GM12878 (cell line): ENCODE measurements at regions not wholly inside any gene's neighbourhood (a gene's known extent, or its start where the extent isn't known, plus 50 kb on each side); places are given as distances from the start of the nearest gene placed in this dataset.

ENCODE experiments used
- ATAC-seq: fragments of 200-7000 bp; cut with Tn5 transposase; 3 replicates; pipeline ENCODE4 v1.9.1; 2020; ENCODE audit warnings: mild to moderate bottlenecking, moderate library complexity
- BruUV-seq: library from RNA; stranded (reverse); fragments of 400-500 nt; replicated peaks from 2 replicates; lab custom pipeline; 2021; lab: Mats Ljungman, UMichigan
- CTCF ChIA-PET: fragments of 300-600 bp; sonication (Branson Sonifier 250); formaldehyde crosslinking; extraction: SDS; loops from one replicate; lab custom pipeline; 2021; ENCODE audit warnings: inconsistent platforms; lab: Yijun Ruan, JAX
- POLR2A ChIA-PET: fragments of 350-600 bp; formaldehyde crosslinking; extraction: SDS; loops from one replicate; lab custom pipeline; 2021; ENCODE audit warnings: inconsistent platforms; lab: Charles Lee
- RAD21 ChIA-PET: fragments of 300-600 bp; sonication (Branson Sonifier 250); formaldehyde crosslinking; loops from one replicate; lab custom pipeline; 2023; ENCODE audit warnings: antibody characterized with exemption; ENCODE audit not compliant: unreplicated experiment; lab: Charles Lee
- SMC1A ChIA-PET: fragments of 300-600 bp; sonication (Branson Sonifier 250); formaldehyde crosslinking; loops from one replicate; lab custom pipeline; 2023; ENCODE audit not compliant: unreplicated experiment, uncharacterized antibody; lab: Charles Lee
- DNase-seq: peaks from one replicate; pipeline ENCODE4 v3.0.0-alpha.2; 2011; ENCODE audit warnings: low read depth, low spot score
- FAIRE-seq: peaks from 3 replicates; lab custom pipeline; 2011; peaks lifted over from hg19 to GRCh38; lab: Jason Lieb, UNC
- H2AFZ ChIP-seq: 2 replicates; pipeline ENCODE4 v1.6.0; 2011; ENCODE audit warnings: low read depth, low read length, control low read depth; ENCODE audit not compliant: control insufficient read depth
- H3K27ac ChIP-seq: 2 replicates; pipeline ENCODE4 v1.5.1; 2011; ENCODE audit warnings: control low read depth; ENCODE audit not compliant: control insufficient read depth, insufficient read depth
- H3K27me3 ChIP-seq, 2 experiments: replicated peaks in 1 of 2; 2 replicates each; pipeline versions ENCODE4 v1.6.0 to v1.6.1; 2011; ENCODE audit warnings: low read length in 1 of 2; ENCODE audit not compliant: control insufficient read depth in 2 of 2, insufficient read depth in 2 of 2
- H3K36me3 ChIP-seq, 2 experiments: 2 replicates each; pipeline ENCODE4 v1.5.1; 2011; ENCODE audit warnings: low read length in 1 of 2; ENCODE audit not compliant: control insufficient read depth in 2 of 2, insufficient read depth in 2 of 2
- H3K4me1 ChIP-seq: 2 replicates; pipeline ENCODE4 v1.6.1; 2011; ENCODE audit warnings: mild to moderate bottlenecking, low read length, moderate library complexity, mixed read lengths; ENCODE audit not compliant: control insufficient read depth, insufficient read depth
- H3K4me2 ChIP-seq: 2 replicates; pipeline ENCODE4 v1.6.0; 2011; ENCODE audit warnings: control low read depth; ENCODE audit not compliant: control insufficient read depth, insufficient read depth
- H3K4me3 ChIP-seq: fragments of 200-600 bp; sonication (generic); 2 replicates; pipeline ENCODE4 v1.5.1; 2016
- H3K79me2 ChIP-seq: 2 replicates; pipeline ENCODE4 v1.6.0; 2011; ENCODE audit warnings: low read length; ENCODE audit not compliant: control insufficient read depth, insufficient read depth
- H3K9ac ChIP-seq: 2 replicates; pipeline ENCODE4 v1.8.0; 2011; ENCODE audit warnings: low read length, control low read depth, mixed read lengths; ENCODE audit not compliant: control insufficient read depth, insufficient read depth
- H3K9me3 ChIP-seq: replicated peaks from 3 replicates; pipeline ENCODE4 v1.5.1; 2011; ENCODE audit warnings: mild to moderate bottlenecking, low read length; ENCODE audit not compliant: control insufficient read depth, insufficient read depth
- H4K20me1 ChIP-seq: 2 replicates; pipeline ENCODE4 v1.6.0; 2011; ENCODE audit not compliant: control insufficient read depth, insufficient read depth
- CHD4 ChIP-seq: fragments of 200-600 bp; sonication (generic); IDR thresholded peaks from 2 replicates; pipeline ENCODE4 v1.6.1; 2016; ENCODE audit warnings: mild to moderate bottlenecking
- CREM ChIP-seq: IDR thresholded peaks from 2 replicates; pipeline ENCODE4 v1.6.1; 2014; ENCODE audit warnings: antibody characterized with exemption, low read depth
- FOXK2 ChIP-seq: fragments of 450-650 bp; IDR thresholded peaks from 2 replicates; pipeline ENCODE4 v1.6.1; 2017; ENCODE audit warnings: mild to moderate bottlenecking, moderate library complexity
- MEF2B ChIP-seq: fragments of 450-650 bp; IDR thresholded peaks from 2 replicates; pipeline ENCODE4 v1.6.1; 2018; ENCODE audit warnings: mild to moderate bottlenecking, moderate library complexity; ENCODE audit not compliant: partially characterized antibody, poor library complexity, severe bottlenecking
- NFIC ChIP-seq: IDR thresholded peaks from 2 replicates; pipeline ENCODE4 v1.6.1; 2012; ENCODE audit warnings: low read depth, mild to moderate bottlenecking, inconsistent platforms, low read length, moderate library complexity
- NR2C1 ChIP-seq: fragments of 450-650 bp; IDR thresholded peaks from 2 replicates; pipeline ENCODE4 v1.6.1; 2017; ENCODE audit warnings: antibody characterized with exemption, mild to moderate bottlenecking, moderate library complexity
- RAD51 ChIP-seq: fragments of 450-650 bp; IDR thresholded peaks from 2 replicates; pipeline ENCODE4 v1.6.1; 2016; ENCODE audit warnings: moderate library complexity, mild to moderate bottlenecking, inconsistent platforms
- SP1 ChIP-seq: IDR thresholded peaks from one replicate; pipeline ENCODE4 v1.6.1; 2011; ENCODE audit warnings: low read depth, low read length
- SREBF1 ChIP-seq: IDR thresholded peaks from 2 replicates; pipeline ENCODE4 v1.6.1; 2012; ENCODE audit warnings: mild to moderate bottlenecking, low read length
- SUPT20H ChIP-seq: IDR thresholded peaks from 2 replicates; pipeline ENCODE4 v1.6.1; 2011; ENCODE audit warnings: low read depth, mild to moderate bottlenecking, low read length, moderate library complexity, borderline replicate concordance; ENCODE audit not compliant: control insufficient read depth
- TAF1 ChIP-seq: IDR thresholded peaks from 2 replicates; pipeline ENCODE4 v1.6.1; 2011; ENCODE audit warnings: mild to moderate bottlenecking, low read depth, low read length, borderline replicate concordance
- YBX1 ChIP-seq: fragments of 450-650 bp; IDR thresholded peaks from 2 replicates; pipeline ENCODE4 v1.6.1; 2016; ENCODE audit warnings: antibody characterized with exemption
- ZBED1 ChIP-seq: IDR thresholded peaks from 2 replicates; pipeline ENCODE4 v1.6.1; 2016; ENCODE audit warnings: borderline replicate concordance
- ZNF274 ChIP-seq: IDR thresholded peaks from one replicate; pipeline ENCODE4 v1.8.0; 2011; ENCODE audit not compliant: insufficient read length, insufficient read depth
- ZZZ3 ChIP-seq: IDR thresholded peaks from 2 replicates; pipeline ENCODE4 v1.6.1; 2011; ENCODE audit warnings: low read depth; ENCODE audit not compliant: control insufficient read depth, insufficient read length
- whole genome bisulfite sequencing: methylation state at CpG from one replicate; pipeline ENCODE4 v1.1.6; 2016; ENCODE audit warnings: low lambda C conversion rate; ENCODE audit not compliant: insufficient replicate concordance, insufficient coverage; ENCODE audit errors: missing lambda C conversion rate; 5-methylcytosine and 5-hydroxymethylcytosine counted together
- in situ Hi-C: fragments of 300-500 bp; cut with MboI; formaldehyde crosslinking; loops from 9 replicates; pipeline ENCODE4 v1.14.3; 2018; ENCODE audit warnings: mixed read lengths
- intact Hi-C: fragments of 100-400 bp; cut with micrococcal nuclease; formaldehyde crosslinking; loops from one replicate; pipeline ENCODE4 v1.14.2; 2022; ENCODE audit not compliant: unreplicated experiment
- TF ChIP-seq, protein P1 (sequence below): IDR thresholded peaks from 2 replicates; pipeline ENCODE4 v1.6.1; 2012; ENCODE audit warnings: low read depth, low read length, improper control_type of control experiment
- TF ChIP-seq, protein P2 (sequence below): fragments of 450-650 bp; IDR thresholded peaks from 2 replicates; pipeline ENCODE4 v1.6.1; 2017; ENCODE audit warnings: low read depth, mild to moderate bottlenecking, moderate library complexity
- TF ChIP-seq, protein P3 (sequence below): IDR thresholded peaks from 2 replicates; pipeline ENCODE4 v1.6.1; 2012; ENCODE audit warnings: low read length, inconsistent platforms

DNA sequence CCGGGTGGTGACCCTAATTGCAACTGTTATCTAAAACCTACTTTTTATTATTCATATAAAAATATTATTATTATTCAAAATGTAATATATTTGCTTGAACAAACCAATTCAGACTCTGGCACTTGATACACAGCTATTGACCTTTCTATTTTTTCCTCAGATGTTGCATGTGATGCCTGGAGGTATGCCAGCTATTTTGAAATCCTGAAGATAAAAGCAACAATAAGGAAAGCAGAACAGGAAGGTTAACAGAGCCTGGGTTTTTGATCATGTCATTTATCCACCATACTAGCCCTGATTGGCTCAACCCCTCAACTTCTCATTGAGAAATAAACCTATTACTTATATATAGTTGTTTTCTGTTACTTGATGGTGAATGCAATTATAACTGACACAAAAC lies 340.9 kb upstream of the KIF2A start:
- SMC1A ChIA-PET, result interaction anchor here (1.4 kb wide), 1 partner anchor 22 kb away, joined by 4 read pairs; no protein-coding TSS in a partner anchor
- no peaks in the 10 kb centered on the region for H4K20me1 ChIP-seq
- FAIRE-seq (no peak), ATAC-seq (no peak), DNase-seq (no peak)
- CTCF ChIA-PET, result no interaction called here
- H3K4me3 ChIP-seq, result no peak overlapping the region
- RAD21 ChIA-PET, result no interaction called here
- no peaks in the 10 kb centered on the region; a peak in 1 of 4 replicates for H3K27me3 ChIP-seq
- in situ Hi-C loops (no loop called here), intact Hi-C loops (no loop called here)
- no TSS peak for BruUV-seq
- H3K4me2 ChIP-seq, result no peak overlapping the region
- POLR2A ChIA-PET, result no interaction called here
- no peaks in the 10 kb centered on the region for H3K4me1 ChIP-seq
- TF ChIP-seq SP1 (no peak), MEF2B (no peak), SUPT20H (no peak)
- no peaks in the 10 kb centered on the region for H3K79me2 ChIP-seq
- no peak overlapping the region for H3K27ac ChIP-seq
- H3K9ac ChIP-seq, result no peak overlapping the region
- no peak overlapping the region for H2AFZ ChIP-seq
- H3K9me3 ChIP-seq, result no peaks in the 10 kb centered on the region
- WGBS, result 21% methylated on average over 1 of the region's 1 CpG
- H3K36me3 ChIP-seq, result no peaks in the 10 kb centered on the region

DNA sequence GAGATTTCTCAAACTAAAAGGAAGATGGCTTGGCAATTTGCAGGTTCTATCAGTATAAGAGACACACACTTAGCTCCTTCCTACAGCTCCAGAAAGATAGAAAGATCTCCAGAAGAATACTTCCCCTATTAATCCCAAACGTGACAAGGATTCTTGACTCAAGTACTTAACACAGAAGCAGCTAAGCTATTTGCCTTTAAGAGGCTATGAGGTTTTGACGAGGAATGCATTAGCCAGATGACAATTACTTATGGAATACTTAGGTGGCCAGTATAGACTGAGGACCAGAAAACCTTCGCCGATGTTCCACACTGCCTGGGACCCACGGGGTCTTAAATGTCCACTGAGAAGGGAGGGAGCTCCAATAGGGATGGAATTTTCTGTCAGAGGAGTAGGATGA lies 340.5 kb upstream of the KIF2A start:
- Histone ChIP-seq H2AFZ (no peak overlapping the region), H3K9ac (no peak overlapping the region), H3K27ac (no peak overlapping the region), H3K4me1 (no peaks in the 10 kb centered on the region), H3K79me2 (no peaks in the 10 kb centered on the region), H3K27me3 (no peaks in the 10 kb centered on the region; a peak in 1 of 4 replicates), H4K20me1 (no peaks in the 10 kb centered on the region), H3K4me2 (no peak overlapping the region), H3K4me3 (no peak overlapping the region), H3K36me3 (no peaks in the 10 kb centered on the region), H3K9me3 (no peaks in the 10 kb centered on the region)
- ChIA-PET CTCF (no interaction called here), RAD21 (no interaction called here), SMC1A (interaction anchor here (1.4 kb wide), 1 partner anchor 23 kb away, joined by 4 read pairs; no protein-coding TSS in a partner anchor), POLR2A (no interaction called here)
- ATAC-seq (no peak), FAIRE-seq (no peak), DNase-seq (no peak)
- WGBS, result 14% methylated on average over 5 of the region's 5 CpGs
- no TSS peak for BruUV-seq
- intact Hi-C loops, result no loop called here
- in situ Hi-C loops, result no loop called here
- no peak for TF ChIP-seq ZZZ3
- TF ChIP-seq FOXK2, result no peak
- TF ChIP-seq, protein P1, sequence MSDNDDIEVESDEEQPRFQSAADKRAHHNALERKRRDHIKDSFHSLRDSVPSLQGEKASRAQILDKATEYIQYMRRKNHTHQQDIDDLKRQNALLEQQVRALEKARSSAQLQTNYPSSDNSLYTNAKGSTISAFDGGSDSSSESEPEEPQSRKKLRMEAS, result no peak
- TF ChIP-seq NR2C1, result no peak
- TF ChIP-seq YBX1, result no peak
- no peak for TF ChIP-seq RAD51
- no peak for TF ChIP-seq ZBED1
- TF ChIP-seq, protein P2, sequence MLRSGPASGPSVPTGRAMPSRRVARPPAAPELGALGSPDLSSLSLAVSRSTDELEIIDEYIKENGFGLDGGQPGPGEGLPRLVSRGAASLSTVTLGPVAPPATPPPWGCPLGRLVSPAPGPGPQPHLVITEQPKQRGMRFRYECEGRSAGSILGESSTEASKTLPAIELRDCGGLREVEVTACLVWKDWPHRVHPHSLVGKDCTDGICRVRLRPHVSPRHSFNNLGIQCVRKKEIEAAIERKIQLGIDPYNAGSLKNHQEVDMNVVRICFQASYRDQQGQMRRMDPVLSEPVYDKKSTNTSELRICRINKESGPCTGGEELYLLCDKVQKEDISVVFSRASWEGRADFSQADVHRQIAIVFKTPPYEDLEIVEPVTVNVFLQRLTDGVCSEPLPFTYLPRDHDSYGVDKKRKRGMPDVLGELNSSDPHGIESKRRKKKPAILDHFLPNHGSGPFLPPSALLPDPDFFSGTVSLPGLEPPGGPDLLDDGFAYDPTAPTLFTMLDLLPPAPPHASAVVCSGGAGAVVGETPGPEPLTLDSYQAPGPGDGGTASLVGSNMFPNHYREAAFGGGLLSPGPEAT, result no peak
- TF ChIP-seq NFIC, result no peak
- TF ChIP-seq CREM, result no peak
- TF ChIP-seq, protein P3, sequence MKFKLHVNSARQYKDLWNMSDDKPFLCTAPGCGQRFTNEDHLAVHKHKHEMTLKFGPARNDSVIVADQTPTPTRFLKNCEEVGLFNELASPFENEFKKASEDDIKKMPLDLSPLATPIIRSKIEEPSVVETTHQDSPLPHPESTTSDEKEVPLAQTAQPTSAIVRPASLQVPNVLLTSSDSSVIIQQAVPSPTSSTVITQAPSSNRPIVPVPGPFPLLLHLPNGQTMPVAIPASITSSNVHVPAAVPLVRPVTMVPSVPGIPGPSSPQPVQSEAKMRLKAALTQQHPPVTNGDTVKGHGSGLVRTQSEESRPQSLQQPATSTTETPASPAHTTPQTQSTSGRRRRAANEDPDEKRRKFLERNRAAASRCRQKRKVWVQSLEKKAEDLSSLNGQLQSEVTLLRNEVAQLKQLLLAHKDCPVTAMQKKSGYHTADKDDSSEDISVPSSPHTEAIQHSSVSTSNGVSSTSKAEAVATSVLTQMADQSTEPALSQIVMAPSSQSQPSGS, result no peak
- TF ChIP-seq CHD4, result no peak
- no peak for TF ChIP-seq SREBF1
- TF ChIP-seq TAF1, result no peak
- TF ChIP-seq ZNF274, result no peak
